ENCODE measurements at regions not wholly inside any gene's neighbourhood (a gene's known extent, or its start where the extent isn't known, plus 50 kb on each side); places are given as distances from the start of the nearest gene placed in this dataset.

GRCh38 chr12:60096727-60097126 lies 500.9 kb downstream of the SLC16A7 start:
- FAIRE-seq (no peak), ATAC-seq (no peak), DNase-seq (ENCODE audit: extremely low read depth in 1 of 4, low spot score in 3 of 4) (no peak)
- POLR2A ChIA-PET, result no interaction called here
- Histone ChIP-seq H3K4me3 (no peak overlapping the region), H3K9me3 (replicated peaks; ENCODE audit: control insufficient read depth, insufficient read depth, low read depth, low read length) (no peaks in the 10 kb centered on the region; the same call in 1 of the 2 replicates), H3K27ac (ENCODE audit: extremely low read depth, low read depth, low read length) (no peak overlapping the region), H3K4me2 (ENCODE audit: insufficient read depth, low read length) (no peak overlapping the region), H2AFZ (ENCODE audit: low read depth, low read length) (no peak overlapping the region), H3K79me2 (ENCODE audit: control insufficient read depth, insufficient read depth, low read length) (no peaks in the 10 kb centered on the region), H3K4me1 (replicated peaks in 1 of 2; ENCODE audit: control insufficient read depth in 2 of 2, insufficient read depth in 2 of 2, low read length in 2 of 2) (no peaks in the 10 kb centered on the region), H4K20me1 (replicated peaks; ENCODE audit: control insufficient read depth, insufficient read depth, low read length) (no peaks in the 10 kb centered on the region), H3K36me3 (ENCODE audit: control insufficient read depth, insufficient read depth, low read length) (no peaks in the 10 kb centered on the region), H3K9ac (ENCODE audit: insufficient read depth in 1 of 2, low read depth in 2 of 2, low read length in 2 of 2) (no peak overlapping the region), H3K27me3 (ENCODE audit: control insufficient read depth in 2 of 2, insufficient read depth in 2 of 2, low read length in 2 of 2) (no peaks in the 10 kb centered on the region), H3K9me1 (ENCODE audit: control insufficient read depth, insufficient read depth, low read length) (no peaks in the 10 kb centered on the region)
- WGBS (ENCODE audit: insufficient coverage, low coverage, missing lambda C conversion rate), result 1% methylated on average over 4 of the region's 4 CpGs
- no peak for TF ChIP-seq CUX1 (CRISPR knock-in tag; IDR thresholded peaks at IDR 0.05)
- no peak for TF ChIP-seq FOXA3 (CRISPR knock-in tag; conservative IDR thresholded peaks at IDR 0.05 in 1 of 2, IDR thresholded peaks at IDR 0.05 in 1 of 2)
- TF ChIP-seq BCLAF1 (IDR thresholded peaks at IDR 0.05; ENCODE audit: borderline replicate concordance in 1 of 2, control insufficient read depth in 1 of 2, low read depth in 2 of 2, low read length in 1 of 2), result no peak
- TF ChIP-seq MAFG (tag; conservative IDR thresholded peaks at IDR 0.05), result no peak
- TF ChIP-seq JUNB (CRISPR knock-in tag; conservative IDR thresholded peaks at IDR 0.05), result no peak
- TF ChIP-seq ZNF561 (CRISPR knock-in tag; conservative IDR thresholded peaks at IDR 0.05), result no peak
- TF ChIP-seq TGIF2 (CRISPR knock-in tag; IDR thresholded peaks at IDR 0.05), result no peak
- no peak for TF ChIP-seq NFYB (IDR thresholded peaks at IDR 0.05; ENCODE audit: extremely low read depth, insufficient read length)
- TF ChIP-seq SMC3 (conservative IDR thresholded peaks at IDR 0.05; ENCODE audit: insufficient read depth, low read depth, low read length), result no peak
- CTCF ChIA-PET (ENCODE audit: low intra/inter-chr PET ratio), result no interaction called here
- intact Hi-C loops (cut with micrococcal nuclease), result no loop called here
- in situ Hi-C loops (cut with MboI), result no loop called here
- BruUV-seq (replicated peaks), result no TSS peak

Measured in K562 (cell line).